Stimulated activated CD4-positive, alpha-beta T cell treated with anti-CD3 and anti-CD28 coated beads, TNF-alpha, amount 100 ng/mL, for 4 hours (primary cell): ENCODE measurements at regions not wholly inside any gene's neighbourhood (a gene's known extent, or its start where the extent isn't known, plus 50 kb on each side); places are given as distances from the start of the nearest gene placed in this dataset.

Source experiments
- DNase-seq, 3 experiments: peaks; one replicate each; pipeline ENCODE4 v3.0.0-alpha.2; 2020; ENCODE audit warnings: low read depth in 3 of 3

DNA sequence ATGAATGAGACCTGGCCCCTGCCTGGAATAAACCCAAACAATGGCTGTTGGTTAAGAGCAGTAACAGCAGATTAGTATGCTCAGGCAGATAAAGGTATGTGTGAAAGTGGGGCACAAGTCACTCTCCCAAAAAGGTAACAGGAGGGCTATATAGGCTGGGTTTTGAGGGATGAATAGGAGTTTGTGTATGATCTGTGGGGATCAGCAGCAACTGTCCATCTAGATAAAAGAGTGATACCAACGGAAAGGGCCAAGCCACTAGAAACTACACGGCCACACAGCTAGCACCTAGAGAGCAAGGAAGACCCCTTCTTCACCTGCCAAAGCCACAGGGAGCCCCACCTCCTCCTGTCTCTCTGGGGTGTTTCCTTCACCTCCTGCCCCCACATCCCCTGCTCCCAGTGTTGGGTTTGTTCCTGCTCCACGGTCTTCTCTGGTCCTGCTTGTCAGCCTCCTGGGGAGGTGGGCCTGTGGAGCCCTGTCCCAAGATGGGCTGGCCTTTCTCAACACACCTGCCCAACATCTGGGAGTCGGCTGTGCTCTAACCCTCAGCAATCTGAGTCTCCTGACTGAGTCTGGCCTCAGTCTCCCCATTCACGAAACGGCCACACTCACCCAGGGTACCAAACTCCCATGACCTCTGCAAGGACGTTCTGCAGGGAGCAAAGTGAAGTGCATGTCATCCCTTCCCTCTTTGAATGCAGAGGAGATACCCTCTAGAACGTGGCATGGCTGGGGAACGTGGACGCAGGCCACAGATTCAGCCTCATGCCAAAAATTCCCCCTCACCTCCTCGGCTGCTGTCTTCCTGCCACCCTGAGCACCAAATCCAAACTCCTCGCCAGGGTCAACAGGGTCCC, 108.2 kb downstream of the NCOR2 start:
- no peak for DNase-seq

DNA sequence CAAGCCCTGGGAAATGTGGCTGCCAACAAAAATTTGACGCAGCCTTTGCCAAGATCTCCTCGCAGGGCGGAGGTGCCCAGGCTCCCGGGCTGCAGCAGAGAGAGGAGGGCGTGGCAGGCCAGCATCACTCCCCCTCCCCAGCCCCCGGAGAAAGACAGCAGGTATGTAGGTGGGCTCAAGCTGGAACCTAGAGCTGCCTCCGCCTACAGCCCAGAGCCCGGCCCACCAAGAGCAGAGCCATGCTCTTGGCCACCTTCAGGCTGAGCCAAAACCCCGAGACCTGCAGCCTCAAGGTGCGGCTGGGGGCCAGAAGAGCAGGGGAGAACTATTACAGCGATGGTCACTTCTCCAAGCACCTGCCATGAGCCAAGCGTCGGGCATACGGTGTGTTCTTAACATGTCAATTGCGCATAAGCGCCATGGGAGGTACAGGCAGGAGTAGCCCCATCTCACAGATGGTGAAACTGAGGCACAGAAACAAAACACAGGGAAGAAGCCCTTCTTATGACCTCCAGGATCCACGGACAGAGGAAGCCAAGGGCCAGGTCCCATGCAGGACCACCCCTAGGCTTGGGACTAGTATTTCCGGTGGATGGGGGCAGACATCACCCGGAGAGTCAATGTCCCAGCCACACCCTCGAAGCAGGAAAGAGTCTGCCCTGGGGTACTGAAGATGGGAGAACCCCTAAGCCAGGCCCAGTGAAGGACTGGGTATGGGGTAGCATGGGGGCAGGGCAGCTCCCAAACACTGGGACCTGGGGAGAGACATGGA, 109.0 kb downstream of the NCOR2 start:
- no peak for DNase-seq

DNA sequence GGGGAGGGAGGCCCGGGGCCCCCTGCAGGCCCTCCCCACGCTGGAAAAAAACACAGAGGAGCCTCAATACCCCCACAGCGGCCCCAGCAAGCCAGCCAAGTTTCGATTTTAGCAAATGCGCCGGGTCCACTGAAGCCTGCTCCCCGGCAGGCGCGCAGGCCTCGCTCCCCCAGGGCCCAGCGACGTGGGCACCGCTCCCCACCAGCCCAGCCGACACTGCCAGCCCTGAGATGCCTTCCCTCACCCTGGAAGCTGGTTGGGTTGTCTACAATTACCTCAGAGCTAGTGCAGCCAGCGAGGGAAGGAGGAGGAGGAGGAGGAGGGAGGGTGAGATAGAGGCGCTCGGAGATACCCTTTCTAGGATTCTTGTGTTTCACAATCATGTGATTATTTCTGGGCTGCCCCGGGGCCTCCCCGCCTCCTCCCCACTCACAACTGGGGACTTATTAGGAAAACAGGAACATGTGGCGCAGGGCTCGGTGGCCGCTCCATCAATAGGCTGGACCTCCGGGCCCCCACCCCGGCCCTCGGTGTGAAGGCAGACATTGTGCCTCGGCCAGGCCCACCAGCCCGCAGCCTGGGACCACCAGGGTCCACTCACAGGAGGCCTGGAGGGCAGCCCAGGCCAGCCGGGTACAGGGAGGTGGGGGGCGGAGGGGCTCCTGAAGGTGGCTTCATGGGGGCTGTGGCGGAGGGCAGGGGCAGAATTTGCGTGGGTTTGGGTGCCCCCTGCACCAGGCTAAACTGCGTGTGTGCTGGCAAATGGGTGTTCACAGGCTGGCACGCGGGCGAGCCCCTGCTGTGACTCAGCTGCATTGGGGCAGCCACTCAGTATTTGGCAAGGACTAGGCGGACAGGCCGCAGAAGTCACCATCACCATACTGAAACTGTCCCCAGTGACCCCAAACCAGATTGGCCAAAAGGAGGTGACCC, 109.9 kb downstream of the NCOR2 start:
- no peak for DNase-seq

DNA sequence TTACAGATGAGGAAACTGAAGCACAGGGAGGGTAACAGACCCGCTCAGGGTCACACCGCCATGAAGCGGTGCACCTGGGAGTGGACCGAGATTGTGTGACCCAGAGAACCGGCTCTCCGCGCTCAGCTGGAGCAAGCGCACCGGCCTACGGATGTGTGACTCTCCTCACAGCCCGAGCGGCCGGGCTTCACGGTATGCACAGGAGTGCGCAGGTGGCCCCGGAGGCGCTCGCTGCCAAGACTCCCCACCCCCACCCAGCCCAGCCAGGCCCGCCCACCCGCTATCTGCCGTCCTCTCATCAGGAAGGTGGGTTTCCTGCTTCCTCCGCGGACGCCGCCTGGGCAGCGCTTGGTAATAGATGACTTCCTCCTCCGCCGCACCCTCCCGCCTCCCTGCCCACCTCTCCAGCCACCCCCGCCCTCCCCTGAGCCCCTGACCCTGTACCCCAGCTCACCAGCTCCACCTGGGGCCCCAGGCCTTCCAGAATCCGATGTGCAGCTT, 110.7 kb downstream of the NCOR2 start:
- DNase-seq = peak in 1 of 3 experiments; percentile 18

DNA sequence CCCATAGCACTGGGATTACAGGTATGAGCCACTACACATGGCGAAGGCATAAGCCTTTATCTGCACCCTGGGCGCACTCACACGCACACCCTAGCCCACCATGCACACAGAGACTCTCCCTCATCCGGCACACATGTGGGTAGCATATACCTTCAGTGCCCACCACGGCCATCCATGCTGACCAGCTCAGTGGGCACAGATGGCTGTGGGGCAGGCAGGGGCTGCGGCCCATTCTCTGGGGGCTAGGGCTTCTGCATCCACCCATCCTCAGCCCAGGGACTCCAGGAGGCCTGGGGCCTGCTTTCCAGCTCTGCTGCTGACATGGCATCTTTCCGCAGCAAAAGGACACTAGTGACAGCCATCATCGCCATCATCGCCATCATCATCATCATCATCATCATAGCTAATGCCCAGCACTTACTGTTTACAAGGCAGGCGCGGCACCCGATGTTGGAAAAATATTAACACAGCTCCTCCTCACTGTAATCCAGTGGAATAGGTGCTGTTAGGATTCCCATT, 111.2 kb downstream of the NCOR2 start:
- DNase-seq = no peak

DNA sequence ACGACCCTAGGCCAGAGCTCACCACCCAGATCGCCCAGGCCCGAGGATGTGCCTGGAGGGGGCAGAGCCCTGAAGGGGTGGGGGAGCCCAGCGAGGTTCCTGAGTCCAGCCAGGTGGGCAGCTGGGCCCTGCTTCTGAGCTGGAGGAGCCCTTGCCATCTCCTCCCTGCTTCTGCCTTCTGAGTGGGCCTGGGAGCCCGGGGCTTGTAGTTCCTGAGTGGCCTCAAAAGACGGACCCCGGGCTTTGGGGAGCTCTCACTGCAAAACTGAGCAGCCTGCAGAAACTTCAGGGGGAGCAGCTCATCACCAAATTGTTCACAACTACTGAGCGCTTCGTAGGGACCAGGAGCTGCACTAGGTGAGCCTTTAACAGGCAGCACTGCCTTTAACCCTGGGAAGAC, 112.1 kb downstream of the NCOR2 start:
- no peak for DNase-seq

DNA sequence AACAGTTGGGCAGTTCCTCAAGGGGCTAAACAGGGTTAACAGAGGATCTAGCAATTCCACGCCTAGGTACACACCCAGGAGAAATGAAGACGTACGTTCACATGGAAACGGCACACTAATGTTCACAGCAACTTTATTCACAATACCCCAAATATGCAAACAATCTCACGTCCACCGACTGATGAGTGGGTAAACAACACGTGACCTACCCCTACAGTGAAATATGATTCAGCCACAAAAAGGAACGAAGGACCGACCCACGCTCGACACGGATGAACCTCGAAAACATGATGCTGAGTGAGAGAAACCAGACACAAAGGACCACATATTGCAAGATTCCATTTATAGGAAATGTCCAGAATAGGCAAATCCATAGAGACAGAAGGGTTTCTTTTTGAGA, 112.7 kb downstream of the NCOR2 start:
- no peak for DNase-seq

DNA sequence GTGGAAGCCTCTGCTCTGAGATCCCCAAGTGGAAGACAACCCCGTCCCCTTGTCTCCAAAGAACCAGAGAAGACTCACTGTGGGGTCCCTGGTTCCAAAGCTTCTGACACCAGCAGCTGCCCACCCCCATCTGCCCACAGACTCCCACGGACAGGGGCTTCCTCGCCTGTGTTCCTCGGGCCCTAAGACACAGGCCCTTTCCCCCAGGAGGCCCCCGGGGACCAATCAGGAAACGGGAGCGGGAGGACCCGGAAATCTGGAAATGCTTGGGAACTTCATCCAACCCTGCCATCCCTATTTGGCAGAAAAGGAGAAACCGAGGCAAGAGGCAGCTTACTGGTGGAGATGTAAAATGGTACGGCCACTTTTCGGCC, 113.1 kb downstream of the NCOR2 start:
- DNase-seq = no peak

DNA sequence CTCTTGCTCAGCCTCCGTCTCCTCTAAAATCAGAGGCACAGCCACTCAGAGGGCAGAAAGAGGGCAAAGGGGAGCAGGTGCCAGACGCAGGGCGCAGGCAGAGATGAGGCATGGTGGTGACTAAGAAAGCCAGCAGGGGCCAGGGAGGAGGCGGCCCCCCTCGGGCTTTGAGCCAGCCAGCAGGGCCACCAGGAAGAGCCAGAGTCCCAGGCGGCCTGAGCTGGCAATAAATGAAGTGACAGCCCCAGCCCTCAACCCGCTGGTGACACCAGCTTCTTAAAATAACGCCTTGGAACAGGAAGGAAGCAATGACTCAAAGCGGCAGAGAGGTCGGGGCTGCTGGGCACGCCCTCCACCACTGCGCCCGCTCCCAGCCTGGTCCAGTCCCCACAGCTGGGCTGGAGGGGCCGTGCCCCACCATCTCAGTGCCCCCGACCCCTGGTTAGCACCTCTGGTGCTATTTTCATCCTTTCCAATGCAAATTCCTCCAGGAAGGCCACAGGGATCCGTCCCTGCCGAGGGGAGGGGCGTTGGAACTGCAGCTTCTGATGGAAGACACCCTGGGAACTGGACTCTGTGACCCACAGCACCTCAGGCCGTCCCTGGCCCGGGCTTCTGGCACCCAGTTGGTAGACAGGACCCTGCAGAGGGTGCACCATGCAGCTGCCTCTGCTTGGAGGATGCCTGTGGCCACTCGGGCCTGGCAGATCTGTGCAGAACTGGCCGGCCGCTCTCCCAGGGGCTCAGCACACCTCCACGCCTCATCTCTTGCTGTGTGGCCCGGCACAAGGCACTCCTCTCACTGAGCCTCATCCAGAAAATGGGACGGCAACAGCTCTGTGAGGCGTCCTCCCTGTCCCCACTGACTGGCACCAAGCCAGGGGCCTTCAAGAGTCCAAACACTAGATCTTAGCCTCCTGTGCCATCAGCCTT, 113.7 kb downstream of the NCOR2 start:
- DNase-seq = peak; percentile 40 to 75 (median 65)

DNA sequence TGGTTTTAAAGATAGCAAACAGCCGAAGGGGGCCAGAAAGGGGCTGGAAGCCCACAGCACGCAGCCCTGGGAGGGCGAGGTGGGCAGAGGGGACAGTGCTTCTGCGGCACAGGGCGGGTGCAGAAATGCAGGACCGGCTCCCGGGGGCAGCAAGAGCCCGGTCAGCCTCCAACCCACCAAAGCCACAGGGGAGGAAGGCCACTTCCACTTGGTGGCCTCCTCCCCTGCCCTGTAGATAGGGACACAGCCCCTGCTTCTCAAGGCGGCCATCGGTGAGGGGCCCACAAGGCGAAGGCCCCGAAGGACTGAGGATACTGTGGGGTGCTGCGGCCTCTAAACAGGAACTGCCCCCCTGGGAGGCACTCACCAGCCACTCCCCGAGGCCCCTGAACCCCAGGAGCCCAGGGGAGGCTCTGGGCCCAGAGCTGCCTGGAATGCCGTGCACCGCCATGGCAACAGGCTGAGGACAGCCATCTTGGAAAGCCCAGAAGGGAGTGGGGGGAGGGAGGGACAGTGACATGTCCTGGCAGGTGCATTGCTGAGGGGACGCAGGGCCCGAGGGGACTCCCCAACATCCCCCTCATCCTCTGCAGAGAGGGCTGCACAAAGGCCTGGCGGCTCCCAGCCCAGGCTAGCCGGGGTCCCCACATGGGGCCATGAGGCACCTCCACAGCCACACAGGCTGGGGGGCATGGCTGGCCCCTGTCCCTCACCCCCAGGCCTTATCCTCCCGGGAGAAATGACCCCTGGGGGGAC, 114.7 kb downstream of the NCOR2 start:
- no peak for DNase-seq

DNA sequence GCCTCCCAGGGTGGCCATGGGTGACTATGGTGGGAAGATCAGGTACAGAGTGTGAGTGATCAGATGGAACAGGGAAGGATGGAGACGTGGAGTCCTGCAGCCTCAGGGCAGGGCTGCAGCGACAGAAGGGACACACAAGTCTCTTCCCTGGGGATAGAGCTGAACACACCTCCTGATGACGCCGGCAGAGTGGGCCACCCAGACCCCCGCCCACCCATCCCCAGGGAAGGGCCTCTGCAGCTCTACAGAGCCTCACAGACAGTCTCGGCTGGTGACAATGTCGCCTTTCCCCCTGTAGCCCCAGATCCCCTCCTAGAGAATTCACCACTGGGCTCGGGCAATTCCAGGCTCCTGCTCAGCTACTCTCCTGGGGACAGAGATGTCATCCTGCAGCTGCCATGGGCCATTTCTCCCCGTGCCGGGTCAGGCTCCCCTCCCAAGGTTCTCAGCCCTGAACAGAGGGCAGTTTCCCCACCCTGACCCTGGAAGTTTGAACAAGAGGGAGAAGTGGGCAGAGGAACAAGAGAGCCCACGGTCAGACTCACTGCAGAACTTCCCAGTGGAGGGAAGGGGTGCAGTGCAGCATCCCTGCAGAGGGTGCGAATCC, 115.7 kb downstream of the NCOR2 start:
- no peak for DNase-seq

DNA sequence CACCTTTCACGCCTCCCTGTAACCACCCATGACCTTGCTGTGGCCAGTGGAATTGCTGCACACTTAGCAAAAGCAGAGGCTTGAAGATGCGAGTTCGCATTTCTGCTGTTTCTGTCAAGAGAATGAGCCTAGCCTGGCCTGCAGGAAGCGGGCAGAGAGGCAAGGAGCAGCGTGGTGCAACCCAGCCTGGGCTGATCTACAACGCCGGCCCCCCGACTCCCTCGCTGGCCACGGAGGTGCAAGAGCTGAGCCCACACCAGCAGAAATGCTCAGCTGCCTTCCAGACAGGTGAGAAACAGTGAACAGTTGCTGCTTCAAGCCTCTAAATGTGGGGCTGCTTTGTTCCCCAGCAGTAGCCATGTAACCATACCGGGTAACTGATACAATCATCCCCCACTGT, 116.4 kb downstream of the NCOR2 start:
- DNase-seq = no peak

DNA sequence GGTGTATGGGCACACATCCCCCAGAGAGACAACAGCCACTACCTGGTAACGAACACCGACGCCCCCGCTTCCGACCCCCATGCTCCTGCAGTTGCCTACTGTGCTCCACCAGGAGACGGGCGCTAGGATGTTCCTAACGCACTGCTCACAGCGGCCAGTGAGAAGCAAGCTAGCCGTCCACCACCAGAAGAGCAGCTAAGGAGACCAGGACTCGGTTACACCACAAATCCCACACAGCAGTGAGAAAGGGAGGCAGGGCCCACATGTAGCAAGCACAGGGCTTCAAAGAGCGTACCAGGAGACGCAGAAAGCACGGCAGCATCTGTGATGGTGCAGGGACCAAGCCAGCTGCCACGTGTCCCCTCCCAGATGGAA, 117.0 kb downstream of the NCOR2 start:
- no peak for DNase-seq

DNA sequence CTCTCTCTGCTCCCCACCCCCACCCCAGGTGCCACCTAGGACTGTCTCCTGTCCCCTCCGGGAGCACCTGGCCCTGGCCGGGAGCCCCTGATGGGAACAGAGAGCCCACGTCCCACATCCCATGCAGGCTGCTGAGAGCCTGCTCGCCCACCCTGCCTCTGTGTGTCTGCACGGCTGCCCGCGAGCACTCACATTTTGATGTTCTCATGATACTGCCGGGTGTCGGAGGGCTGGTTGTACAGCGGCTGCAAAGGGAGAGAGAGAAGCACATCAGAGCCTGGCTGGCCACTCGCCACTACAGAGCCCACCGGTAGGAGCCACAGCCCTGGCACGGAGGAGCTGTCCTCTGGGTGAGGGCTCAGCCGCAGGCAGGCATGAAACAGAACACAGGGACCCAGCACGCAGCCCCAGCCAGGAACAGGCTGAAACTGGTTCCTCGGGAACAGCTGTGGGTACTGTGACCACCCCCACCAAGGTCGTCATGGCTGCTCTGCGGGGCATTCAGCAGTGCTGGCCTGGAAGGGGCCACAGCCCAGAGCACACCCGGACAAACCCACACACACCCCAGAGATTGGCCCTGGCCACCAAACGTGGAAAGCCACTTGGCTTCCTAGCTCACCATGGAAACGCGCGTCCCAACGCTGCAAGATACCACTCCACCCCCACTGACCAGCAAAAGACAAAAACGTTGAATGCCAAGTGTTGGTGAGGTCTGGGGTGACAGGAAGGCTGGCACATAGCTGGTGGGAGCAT, 117.6 kb downstream of the NCOR2 start:
- no peak for DNase-seq

DNA sequence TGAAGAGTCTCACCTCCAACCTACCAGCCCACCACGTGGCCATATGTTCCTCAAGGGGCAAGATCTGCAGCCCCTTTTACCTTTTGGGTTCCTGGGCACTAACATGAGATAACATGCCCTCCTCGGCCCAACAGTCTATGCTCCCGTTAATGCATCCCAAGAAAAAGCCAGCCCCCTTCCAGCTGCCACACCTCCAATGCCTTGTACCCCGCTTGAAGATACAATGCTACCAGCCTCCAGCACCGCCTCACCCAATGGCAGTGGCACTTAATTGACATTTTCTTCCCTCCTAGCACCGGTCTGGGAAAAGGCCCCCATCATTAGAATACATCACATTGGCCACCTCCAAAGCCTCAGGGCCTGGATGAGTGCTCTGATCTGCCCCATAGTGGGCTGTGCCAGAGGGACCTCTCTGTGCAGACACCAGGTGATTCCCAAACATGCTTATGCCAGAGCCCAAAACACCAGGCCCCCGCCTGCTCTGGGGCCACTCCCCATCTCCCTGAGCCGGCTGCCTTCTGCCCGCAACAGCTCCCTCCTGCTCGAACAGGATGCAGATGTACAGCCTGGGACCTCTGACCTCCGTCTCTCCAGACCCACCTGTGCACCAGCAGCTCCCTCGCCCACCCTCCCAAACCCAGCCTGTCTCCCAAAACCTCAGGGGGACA, 118.3 kb downstream of the NCOR2 start:
- no peak for DNase-seq

DNA sequence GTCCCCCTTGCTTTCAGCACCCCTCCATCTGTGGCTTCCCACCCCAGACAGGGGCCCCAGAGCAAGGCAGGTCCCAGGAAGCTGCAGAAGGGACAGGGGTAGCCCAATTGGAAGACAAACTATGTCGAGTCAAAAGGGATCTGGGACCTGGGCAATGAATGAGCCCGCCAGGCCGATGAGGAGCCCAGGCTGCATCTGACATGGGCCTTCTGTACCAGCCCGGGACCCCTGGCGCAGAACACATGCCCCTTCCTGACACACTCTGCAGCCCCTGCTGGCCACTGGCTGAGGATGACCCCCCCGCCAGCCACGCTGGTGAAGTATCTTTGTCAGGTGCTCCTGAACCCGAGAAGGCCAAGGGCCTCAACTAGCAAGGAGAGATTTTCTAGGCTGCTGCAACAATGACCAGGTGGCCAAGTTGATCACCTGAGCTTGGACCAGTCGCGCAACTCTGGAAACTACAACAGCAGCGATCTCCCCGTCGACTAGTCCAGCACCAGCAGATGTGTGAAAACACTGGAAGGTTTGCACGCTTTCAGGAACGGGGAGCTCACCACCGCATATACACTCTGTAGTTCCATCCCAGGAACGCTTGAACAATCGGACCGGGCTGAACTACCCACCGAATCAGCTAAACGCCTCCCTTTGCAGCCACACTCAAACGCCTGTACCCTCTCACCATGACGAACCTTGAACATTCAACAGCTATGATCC, 119.0 kb downstream of the NCOR2 start:
- DNase-seq = no peak

DNA sequence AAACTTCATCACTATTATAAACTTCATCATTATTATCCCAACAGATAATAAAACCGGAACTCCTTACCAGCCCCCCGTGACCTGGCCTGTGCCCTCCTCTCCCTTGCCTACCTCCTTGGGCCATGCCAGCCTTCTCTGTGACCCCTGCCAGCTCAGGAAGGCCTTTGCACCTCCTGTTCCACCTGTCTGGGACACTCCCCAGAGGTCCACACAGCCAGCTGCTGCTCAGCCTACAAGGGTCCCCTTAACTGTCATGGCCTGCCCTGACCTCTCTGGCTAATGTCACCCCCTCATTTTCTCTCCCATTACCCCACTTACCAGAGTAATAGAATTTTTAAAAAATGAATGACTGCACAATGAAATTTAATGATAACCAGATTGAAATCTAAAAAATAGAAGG, 121.0 kb downstream of the NCOR2 start:
- no peak for DNase-seq
